GM21529 (cell line): ENCODE measurements at regions not wholly inside any gene's neighbourhood (a gene's known extent, or its start where the extent isn't known, plus 50 kb on each side); places are given as distances from the start of the nearest gene placed in this dataset.
"Not testable (repeated sequence)": the region's sequence is repeated elsewhere in the genome, so short reads cannot be mapped to it uniquely, and the experiment has no call there.

ENCODE experiments used
- ATAC-seq: cut with Tn5 transposase; IDR thresholded peaks from one replicate; pipeline ENCODE4 v1.9.1; 2021; ENCODE audit not compliant: unreplicated experiment

DNA sequence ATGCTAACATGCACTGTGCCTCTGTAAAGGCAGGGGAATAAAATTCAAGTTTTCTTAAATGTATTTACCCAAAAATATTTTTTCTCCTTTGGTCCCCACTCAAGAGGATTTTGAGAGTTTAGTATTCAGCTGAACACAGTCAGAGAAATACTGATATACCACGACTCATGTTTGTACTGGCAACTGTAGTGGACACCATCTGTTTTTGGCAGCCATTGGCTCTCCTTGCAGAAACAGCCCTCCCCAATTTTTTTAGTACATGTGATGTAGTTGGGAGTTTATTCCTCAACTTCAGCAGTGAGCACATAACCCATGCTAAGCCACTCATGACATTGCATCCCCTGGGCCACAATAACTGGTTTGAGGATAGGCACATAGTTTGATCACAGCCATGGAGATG, 154.8 kb upstream of the POU3F1 start:
- ATAC-seq = no peak

- ATAC-seq = no peak
Measured at GRCh38 chr1:38198621-38199020, 152.0 kb upstream of the POU3F1 start.

GRCh38 chr1:38198099-38198498, 151.5 kb upstream of the POU3F1 start:
- ATAC-seq = no peak

GRCh38 chr1:38197312-38198061, 150.9 kb upstream of the POU3F1 start:
- no peak for ATAC-seq

DNA sequence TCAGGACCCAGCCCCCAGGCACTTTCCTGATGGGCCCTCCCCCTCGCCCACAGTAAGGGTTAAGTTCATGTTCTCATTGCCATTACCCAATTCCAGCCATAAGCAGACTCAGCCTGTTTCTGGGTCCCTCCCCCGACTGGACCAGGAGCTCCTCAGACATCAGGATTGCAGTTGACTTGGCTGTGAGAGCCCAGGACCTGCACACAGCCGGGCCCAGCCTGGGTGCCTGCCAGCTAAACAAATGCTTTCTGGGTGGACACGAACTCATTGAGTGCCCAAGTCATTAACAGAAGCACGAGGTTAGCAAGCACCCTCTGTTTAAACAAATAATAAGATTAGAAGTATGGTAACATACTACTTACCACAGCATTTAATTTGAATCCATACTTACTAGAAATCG, 147.9 kb upstream of the POU3F1 start:
- no peak for ATAC-seq

DNA sequence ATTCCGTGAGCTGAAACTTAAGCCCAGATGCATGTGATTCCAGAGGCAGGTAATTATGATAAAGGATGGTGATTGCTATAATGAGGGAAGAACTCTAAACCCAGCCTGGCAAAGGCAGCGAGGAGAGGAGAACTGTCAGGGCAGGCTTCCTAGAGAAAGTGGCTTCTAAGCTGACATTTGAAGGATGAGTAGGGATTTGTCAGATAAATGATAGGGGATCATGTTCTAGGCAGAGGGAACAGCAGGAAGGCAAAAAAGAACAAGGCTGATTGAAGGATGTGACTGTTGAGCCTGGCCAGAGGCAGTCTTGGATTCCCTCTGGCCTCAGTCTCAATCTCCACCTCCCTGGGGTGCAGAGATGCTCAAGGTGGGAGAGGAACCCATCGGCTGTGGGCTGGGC, 146.4 kb upstream of the POU3F1 start:
- no peak for ATAC-seq

GRCh38 chr1:38191461-38191860, 144.9 kb upstream of the POU3F1 start:
- ATAC-seq = no peak

- ATAC-seq = no peak
Measured at GRCh38 chr1:38190983-38191382, 144.4 kb upstream of the POU3F1 start.

DNA sequence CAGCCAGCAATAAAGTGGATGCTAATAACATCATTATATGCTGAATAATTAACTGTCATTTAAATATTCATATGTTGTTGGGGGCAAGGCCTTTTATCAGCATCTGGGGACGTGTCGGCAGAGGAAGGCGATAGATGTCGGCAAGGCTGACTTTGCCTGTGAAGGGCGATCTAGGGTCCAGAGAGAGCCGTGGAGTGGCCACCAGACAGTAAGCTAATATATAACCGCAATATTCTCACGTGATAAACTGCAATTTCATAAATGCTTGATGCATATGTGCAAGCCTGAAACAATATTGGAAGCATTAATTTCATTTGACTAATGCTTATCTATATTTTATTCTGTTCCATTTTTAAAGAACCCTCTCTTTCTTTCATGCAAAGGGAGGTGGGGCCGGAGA, 141.0 kb upstream of the POU3F1 start:
- ATAC-seq = no peak

- no peak for ATAC-seq
Measured at GRCh38 chr1:38186566-38186965, 140.0 kb upstream of the POU3F1 start.

- no peak for ATAC-seq
Measured at GRCh38 chr1:38185913-38186312, 139.3 kb upstream of the POU3F1 start.

DNA sequence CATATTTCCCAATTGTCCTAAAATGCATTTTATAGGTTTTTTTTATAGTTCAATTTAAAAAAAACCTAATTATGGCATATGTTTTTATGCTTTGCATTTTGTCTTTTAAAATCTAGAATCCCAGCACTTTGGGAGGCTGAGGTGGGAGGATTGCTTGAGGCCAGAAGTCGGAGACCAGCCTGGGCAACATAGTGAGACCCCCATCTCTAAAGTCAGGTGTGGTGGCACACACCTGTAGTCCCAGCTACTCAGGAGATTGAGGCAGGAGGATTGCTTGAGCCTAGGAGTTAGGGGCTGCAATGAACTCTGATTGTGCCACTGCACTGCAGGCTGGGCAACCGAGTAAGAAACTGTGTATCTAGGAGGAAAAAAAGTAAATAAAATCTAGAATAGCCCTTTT, 137.2 kb upstream of the POU3F1 start:
- no peak for ATAC-seq

DNA sequence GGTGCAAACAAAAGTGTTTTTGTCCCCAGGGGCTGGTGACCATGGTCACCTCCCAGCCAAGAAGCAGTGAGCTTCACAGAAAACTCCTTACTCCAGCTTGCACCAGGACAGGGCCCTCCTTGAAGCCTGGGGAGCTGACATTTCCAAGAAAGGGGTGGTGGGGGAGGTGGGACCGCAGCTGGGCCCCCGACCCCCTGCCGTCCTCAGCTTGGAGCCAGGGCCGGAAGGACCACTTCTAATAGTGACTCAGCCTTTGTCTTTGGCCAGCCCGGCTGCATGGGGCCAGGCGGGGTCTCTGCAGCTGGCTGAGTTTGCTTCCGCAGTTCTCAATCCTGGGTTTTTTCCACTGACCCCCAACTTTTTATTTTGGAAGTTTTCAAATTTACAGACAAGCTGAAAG, 136.5 kb upstream of the POU3F1 start:
- no peak for ATAC-seq

GRCh38 chr1:38180388-38180787, 133.8 kb upstream of the POU3F1 start:
- not testable (repeated sequence) for ATAC-seq

DNA sequence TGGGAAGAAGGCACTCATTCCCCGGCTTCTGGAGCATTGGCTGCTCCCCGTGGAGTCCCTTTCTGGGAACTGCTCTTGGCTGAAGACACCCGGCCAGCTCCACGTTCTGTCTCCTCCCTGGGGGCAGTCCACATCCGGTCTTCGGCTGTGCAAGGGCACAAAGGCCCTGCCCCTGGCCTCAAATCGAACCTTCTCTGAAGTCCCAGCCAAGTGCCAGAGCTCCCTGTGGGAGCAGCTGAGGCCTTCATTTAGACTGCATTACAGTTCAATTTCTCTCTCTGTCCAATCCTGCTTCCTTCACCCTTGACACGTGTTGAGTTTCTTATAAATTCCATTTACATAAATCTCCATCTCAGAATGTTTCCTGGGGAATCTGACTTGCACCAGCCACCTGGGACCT, 132.9 kb upstream of the POU3F1 start:
- no peak for ATAC-seq

GRCh38 chr1:38178216-38178615, 131.6 kb upstream of the POU3F1 start:
- no peak for ATAC-seq

DNA sequence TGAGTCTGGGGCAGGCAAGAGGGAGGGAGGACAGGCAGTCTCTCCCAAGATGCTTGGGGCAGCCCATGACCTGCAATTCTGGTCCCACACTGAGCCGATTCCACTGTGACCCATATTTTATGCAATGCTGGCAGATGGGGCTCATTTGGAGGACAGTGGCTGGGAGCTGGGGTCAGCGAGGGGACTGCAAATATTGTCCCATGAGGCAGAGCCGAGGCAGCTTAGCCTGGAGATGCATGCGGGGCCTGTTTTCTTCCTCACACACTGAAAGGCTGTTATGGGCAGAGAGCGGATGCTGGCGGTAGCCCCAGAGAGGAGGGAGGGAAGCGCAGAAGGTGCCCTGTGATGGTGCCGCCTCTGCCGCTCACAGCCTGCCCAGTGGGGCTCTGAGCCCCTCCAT, 128.5 kb upstream of the POU3F1 start:
- ATAC-seq = no peak

DNA sequence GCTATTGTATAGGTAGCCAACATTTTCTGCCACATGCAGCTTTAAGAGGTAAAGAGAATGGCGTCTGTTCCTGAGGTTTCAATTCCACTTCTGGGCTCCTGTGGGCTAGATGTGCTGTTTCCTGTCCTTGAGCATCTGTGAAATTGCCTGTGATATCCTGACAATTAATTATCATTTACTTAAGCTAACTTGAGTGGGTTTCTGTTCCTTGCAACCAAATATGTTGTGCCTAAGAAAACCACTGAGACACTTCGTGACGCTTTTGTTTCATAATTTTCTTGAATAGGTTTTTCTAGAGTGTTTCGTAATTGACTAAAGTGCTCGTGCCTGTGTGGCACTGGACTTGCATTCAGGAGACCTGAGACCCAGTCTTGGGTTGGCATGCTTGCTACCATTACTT, 127.3 kb upstream of the POU3F1 start:
- no peak for ATAC-seq

DNA sequence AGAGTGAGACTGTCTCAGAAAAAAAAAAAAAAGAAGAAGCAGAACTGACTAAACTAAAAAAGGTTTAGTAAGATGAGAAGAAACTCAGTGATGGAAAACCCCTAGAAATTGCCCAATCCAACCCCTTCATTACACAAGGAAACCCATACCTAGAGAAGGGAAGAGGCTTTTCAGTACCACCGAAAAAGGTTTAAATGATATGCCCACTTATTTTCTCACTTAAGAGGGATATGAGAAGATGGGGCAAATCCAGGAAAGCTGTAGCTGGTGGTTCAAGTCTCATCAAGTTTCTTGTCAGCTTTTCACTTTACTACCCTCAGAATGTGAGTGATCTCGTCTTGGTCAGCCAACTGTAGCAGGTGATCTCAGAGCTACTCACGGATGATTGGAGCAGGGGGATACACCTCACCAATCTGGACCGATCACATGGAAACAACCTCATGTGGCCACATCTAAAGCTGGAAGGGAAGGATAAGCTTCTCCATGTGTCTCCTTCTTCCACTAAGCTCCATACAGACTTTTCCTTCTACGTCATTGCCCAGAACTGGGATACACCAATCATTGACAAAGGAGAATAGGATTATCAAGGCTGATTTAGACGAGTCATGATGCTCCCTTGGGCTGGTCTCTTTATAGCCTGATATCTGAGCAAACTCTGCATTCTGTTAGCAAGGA, 126.7 kb upstream of the POU3F1 start:
- no peak for ATAC-seq

DNA sequence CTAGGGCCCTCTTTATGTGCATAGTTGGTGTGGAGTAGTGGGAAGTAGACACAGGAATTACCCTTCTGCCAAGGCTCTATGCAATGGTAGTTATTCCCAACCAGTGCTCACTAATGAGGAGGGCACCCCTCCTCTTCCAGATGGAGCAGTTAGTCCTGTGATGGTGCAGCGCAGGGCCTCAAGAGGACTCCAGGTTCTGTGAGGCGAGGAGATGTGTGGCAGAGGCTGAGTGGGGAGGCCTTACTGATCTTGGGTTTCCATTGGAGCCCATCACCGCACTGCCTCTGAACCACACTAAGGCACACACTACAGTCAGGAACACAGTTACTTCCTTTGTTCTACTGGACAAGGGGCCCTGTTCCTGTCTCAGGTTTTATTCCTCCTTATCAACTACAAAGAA, 122.5 kb upstream of the POU3F1 start:
- ATAC-seq = no peak

DNA sequence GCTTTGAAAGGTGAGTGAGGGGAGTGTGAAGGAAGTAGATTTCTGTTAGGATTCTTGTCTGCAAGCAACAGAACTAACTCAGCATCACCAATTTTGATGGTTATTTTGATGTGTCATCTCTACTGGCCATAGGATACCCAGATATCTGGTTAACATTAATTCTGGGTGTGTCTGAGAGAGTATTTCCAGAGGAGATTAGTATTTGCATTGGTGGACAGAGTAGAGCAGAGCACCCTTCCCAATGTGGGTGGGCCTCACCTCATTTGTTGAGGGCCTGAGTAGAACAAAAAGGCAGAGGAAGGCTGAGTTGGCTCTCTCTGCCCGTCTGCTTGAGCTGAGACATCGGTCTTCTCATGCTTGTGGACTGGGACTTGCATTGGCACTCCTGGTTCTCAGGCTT, 121.8 kb upstream of the POU3F1 start:
- no peak for ATAC-seq

- no peak for ATAC-seq
Measured at GRCh38 chr1:38166461-38166860, 119.9 kb upstream of the POU3F1 start.
